HG02973 (cell line): ENCODE measurements at regions not wholly inside any gene's neighbourhood (a gene's known extent, or its start where the extent isn't known, plus 50 kb on each side); places are given as distances from the start of the nearest gene placed in this dataset.

Experiments
- ATAC-seq: cut with Tn5 transposase; IDR thresholded peaks from one replicate; pipeline ENCODE4 v1.9.1; 2021; ENCODE audit warnings: moderate library complexity; ENCODE audit not compliant: unreplicated experiment

DNA sequence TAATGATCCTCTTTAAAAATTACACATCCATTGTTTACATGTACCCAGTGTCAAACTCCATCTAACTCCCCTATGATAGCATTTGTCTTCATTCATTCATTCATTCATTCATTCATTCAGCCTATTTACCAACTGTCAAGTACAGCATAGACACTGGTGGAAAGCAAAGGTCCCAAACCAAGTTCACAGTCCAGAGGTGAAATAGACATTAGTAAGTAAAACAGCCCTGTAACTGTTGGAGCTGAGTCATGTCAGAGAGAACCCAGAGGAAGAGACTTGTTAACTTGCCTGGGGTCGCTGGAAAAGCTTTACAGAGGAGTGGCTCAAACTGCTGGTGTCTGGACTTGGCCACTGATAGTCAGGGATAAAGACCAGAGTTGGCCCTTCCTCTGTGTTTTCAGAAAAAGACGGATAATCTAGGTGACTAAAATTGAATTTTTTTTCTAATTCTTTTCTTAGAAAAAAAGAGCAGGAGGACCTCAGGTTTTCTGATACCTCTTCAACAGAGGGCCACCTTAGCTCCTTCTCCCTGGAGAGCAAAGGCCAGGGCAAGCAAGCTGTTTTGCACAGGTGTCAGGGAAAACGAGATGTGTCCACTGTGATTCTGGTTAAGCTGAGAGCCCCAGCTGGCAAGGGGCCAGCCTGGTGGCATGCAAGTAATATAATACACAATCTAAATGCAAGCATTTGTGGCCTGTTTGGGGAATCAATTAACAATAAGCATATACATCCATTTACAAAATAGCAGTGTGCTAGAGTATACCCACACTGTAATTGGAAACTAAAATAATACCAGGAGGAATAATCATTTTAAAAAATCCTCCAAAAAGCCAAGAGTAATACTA, 96.7 kb upstream of the SLC14A2 start:
- no peak for ATAC-seq

DNA sequence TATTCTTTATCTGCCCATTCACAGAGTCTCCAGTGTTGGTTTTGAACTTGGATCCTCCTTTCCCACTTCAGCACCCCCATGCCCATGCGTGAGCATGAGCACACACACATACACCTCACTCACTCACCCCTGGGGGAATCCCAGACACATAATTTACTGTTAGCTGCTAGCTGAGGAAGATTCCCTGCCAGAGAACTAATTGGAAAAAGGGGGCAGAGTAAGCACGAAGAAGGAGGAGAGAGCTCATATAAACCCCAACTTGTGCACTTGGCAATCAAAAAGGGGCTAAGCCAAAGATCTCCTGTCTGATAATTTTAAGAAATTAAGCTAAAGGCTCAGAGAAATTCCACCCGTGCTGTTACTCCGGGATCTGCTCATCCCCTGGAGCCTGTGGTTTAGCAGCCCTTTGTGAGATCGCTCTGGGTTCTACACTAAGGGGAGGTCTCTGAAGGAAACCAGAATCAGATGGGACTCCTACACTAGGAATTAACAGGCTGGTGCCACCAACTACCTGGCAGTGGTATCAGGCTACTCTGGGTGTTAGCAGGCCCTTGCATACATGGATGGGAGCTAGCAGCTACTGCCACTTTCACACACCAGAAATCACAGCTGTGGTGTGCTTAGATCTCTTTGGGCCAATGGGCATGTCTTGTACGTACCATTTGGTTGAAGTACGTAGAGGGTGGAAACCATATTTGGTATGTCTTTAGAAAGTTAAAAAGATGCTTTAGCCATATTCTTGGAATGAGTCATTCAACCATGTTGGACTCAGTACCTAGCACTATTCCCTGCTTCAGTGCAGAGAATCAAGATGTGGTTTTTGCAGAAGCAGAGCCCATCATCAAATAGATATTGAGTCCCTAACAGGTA, 95.6 kb upstream of the SLC14A2 start:
- no peak for ATAC-seq

DNA sequence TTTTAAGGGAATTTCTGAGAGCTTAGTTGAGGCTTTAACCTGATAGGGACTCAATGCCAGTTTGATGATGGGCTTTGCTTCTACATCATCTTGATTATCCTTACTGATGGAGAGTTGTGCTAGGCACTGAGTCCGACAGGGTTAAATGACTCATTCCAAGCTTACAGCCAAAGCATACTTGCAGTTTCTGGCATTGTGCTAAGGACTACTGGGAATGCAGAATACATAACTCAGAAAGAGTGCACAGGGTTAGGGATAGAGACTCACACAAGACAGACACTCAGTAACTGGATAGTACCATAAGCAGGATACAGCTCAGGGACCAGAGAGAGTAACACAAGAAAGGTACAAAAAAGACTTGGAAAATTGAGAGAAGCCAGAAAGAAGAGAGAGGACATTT, 94.1 kb upstream of the SLC14A2 start:
- no peak for ATAC-seq

DNA sequence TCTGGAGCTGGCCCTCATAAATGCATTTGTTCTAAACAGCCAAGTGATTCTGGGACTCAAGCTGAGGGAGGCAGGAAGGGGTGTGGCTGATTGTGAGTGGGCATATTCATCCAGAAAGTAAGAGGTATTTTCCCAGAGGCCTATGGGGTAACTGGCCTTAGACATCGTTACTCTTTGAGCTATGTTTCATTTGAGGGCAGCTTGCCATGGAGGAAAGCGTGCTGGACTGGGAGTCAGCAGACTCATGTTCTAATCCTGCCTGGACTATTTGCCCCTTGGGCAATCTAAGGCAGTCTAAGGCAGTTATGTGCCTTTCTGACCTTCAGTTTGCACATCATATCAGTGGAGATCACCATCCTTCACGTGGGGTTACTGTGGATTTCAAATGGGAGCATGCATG, 93.5 kb upstream of the SLC14A2 start:
- ATAC-seq: no peak

DNA sequence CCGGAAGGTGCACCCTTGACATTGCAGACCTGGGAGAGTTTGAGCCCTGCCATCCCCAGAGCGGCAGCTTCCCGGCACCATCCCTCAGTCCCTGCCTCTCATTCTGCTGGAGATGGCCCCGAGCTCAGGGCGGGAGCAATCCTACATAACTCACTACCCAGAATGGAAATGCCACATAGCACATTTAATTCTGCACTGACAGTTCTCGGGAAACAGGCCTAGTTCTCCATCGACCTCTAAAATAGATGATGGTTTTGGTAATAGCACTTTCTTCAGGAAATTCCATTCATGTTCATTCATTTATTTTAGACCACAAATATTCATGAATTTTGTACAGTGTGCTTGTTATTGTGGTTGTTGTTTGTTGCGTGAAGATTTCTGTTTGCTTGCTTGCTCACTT, 92.9 kb upstream of the SLC14A2 start:
- no peak for ATAC-seq

DNA sequence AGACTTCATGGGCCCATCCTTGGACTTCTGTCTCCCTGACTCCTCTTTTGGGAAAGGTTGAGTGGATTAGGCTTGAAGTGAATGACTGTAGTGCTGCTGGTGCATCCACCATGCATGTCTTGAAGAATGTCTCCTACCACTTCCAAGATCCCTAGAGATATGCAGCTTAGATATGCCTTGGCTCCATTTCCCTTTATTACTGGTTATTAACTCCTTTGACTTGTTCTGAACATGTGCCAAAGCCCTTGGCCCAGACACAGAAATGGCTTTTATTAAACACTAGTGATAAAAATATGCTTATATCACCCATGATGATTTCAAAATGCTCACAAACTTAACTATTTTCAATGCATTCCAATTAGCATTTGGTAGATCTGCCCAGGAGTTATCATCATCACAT, 90.0 kb upstream of the SLC14A2 start:
- ATAC-seq: no peak

DNA sequence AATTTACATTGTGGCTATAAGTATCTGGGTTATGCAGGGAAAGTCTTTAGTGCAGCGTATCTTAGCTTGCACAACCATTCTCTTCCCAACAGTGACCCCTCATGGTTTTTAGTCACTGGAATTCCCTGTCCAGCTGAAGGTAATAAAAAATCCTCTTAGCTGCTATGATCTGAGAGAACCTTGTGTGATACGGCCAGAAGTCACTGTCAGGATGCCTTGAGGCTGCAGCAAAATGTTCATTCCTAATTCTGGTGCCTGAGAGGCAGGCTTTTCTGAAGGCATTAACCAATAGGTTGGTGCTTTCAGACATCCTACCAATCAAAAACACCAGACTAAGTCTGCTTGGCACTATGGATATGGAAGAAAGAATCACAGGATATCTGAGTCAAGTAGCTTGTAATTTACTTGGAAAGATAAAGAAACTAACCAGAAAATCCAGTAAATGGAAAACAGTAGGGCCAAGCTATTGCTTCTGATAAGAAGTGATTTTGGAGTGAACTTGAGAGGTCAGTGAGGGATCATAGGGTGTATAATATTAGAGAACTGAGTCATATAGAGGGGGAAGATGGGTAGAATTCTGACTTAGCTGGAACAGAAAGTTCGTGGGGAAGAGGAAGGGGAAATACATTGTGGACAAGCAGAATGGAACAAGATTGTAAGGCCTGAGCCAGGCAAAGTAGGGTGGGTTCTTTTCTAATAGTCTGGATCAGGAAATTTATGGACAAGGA, 89.0 kb upstream of the SLC14A2 start:
- no peak for ATAC-seq

DNA sequence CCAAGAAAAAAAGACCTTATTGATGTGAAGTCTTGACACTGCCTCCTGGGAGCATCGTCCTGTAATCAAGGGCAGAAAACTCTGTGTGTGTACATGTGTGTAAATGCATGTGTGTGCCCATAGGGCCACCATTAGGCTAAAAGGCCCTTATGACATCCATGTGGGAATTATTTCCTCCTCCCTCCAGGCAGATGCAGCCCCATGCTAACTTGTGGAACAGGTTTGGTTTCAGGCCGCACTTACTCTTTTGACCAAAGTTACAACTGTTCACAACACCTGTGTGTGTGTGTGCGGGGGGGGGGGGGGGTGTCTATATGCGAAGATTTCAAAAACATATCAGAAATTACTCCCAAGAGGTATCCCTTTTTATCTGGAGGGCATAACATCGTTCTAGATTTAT, 87.4 kb upstream of the SLC14A2 start:
- no peak for ATAC-seq

DNA sequence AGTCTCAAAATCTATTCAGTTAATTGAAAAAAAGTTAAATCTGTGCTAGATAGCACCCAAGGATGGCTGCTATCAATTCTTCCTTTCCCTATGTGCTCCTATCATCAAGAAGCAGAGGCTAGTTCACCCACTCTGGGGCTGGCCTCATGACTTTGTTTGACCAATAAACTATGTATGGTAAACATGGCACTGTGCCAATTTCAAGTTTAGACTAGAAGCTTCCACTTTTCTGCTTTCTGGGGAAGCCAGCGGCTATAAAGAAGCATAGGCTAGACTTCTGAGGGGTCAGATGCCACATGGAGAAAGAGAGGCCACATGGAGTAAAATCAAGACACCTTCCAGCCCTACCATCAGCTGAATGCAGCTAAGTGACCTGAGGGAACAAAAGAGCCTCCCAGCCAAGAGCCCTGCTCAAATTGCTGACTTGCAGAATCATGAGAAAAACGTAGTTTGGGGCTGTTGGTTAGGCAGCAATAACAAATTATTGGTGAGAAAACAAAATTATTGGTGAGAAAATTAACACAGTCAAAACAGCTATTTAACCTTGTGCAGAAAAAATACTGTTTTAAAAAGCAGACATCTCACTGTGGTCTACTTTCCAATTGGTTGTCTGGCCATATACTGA, 86.5 kb upstream of the SLC14A2 start:
- no peak for ATAC-seq

DNA sequence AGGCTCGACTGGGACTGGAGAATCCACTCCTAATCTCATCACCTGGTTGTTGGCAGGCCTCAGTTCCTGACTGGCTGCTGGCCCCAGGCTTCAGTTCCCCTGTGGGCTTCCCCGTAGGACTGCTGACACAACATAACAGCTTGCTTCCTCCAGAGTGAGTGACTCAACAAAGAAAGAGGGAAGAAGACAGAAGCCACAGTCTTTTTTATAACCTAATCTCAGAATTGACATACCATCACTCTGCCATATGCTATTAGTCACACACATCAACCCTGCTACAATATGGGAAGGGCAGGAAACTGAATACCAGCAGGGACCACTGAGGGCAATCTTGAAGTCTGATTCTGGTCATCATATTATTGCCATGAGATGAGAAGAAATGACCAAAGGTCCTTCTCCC, 76.8 kb upstream of the SLC14A2 start:
- no peak for ATAC-seq

DNA sequence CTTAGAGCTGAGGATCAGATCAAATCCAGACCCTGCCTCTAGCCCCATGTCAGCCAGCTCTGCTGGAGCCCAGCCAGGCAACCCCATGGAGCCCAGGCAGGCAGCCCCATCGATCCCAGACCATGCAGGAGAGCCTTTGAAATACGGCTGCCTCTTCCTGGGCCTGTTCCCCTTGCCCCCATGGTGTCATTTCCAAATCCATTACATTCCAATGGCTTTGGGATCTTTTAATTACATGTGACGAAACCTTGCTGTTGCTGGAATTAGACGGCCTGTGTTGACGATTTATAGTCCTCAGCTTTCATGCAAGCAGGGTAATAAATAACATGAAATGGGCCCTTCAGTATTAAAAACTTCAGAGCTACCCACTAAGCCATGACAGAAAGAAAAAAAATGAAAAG, 75.8 kb upstream of the SLC14A2 start:
- ATAC-seq: no peak

DNA sequence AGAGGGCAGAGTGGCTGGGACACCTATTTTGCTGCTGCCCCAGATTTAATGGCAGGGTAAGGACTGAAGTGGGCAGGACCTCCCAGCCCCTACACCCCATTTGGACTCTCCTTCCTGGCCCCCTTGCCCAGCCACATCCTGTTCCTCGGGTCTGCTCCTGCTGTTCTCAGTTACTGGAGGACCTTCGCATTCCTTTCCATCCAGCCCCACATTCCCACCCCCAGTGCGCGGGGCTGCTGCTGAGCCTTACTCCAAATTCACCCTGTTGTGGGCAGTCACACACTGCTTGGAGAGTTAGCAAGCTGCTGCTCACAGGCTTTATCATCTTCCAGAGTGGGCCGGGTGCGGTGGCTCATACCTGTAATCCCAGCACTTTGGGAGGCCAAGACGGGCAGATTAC, 75.2 kb upstream of the SLC14A2 start:
- no peak for ATAC-seq

DNA sequence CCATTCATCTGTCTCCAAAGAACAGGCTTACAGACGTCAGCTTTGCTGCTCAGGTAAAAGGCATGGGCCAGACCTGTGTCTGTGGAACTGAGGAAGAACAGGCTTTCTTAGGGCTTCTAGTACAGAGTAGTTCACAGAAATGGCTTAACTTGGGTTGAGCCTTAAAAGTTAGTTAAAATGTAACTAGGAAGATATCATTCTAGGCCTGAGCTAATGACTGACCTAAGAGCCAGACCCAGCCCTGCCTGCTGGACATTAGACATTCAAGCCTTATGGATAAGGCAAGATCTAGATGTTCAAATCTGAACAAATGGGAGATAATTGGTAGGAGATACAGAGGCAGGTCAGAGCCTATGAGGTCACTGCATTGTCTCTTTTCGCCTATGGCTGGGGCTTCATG, 73.9 kb upstream of the SLC14A2 start:
- no peak for ATAC-seq

DNA sequence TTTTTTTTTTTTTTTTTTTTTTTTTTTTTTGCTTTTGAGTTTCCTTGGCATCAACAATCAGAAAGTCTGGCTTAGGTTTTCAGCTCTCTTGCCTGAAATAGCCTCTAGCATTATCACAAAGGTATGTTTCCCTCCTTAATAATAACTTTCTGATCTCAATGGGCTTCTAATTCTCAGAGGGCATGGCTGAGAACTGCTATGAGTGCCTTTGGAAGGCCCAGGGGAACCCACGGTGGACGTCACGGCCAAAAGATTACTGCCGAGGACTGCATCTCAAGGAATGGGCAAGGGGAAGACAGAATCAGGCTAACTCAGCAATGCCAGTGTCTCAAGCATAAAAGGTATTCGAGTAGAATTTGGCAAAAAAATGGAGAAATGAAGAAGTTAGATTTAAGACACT, 73.2 kb upstream of the SLC14A2 start:
- ATAC-seq: no peak

DNA sequence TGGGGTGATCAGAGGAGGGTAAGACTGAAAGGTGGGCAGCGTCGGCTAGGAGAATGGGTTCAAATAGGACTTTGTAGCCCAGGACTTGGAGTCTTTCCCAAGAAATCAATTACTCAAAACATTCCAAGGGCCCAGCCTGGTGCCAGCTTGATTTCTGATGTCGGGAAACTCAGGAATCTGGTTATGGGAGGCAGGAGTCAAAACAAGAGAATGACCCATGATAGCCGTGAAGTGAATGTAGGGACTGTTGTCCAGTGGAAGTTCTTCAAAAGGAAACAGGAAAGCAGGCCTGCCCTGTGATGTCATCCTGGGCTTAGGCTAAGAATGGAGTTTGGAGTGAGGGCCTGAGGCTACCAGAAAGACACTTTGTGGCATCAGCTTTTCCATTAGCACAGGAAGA, 67.4 kb upstream of the SLC14A2 start:
- ATAC-seq: no peak

DNA sequence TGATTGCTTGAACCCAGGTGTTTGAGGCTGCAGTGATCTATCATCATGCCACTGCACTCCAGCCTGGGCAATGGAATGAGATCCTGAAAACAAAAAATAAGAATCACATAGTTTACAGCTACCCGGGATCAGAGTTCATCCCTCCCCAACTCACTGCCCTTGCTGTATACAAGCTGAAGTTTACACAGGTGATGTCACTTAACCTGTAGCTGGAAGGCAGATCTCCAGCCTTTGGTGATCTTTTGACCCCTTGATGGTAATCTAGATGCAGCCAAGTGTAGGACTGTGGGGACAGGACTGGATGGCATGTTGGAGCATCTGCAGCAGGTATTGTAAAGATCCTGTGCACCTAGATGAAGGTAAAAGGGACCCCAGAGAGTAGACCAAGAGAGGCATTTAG, 66.7 kb upstream of the SLC14A2 start:
- no peak for ATAC-seq

DNA sequence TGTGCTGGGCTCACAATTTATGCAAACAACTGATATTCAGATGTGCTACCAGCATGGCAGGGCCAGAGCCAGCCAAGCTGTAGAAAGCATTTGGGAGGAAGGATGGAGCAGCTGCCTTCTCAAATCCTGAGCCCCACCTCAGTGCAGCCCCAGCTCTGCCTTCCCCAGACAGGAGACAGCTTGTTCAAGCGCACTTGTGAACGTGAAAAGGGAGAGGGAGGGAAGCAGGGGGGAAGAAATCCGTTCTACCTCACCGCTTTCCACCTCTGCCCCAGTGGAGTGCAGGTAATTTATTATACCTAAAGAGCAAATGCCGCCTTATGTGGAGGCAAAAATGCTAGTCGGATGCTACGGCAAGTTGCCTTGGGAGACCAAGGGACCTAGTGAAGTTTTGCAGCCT, 66.0 kb upstream of the SLC14A2 start:
- ATAC-seq: no peak

DNA sequence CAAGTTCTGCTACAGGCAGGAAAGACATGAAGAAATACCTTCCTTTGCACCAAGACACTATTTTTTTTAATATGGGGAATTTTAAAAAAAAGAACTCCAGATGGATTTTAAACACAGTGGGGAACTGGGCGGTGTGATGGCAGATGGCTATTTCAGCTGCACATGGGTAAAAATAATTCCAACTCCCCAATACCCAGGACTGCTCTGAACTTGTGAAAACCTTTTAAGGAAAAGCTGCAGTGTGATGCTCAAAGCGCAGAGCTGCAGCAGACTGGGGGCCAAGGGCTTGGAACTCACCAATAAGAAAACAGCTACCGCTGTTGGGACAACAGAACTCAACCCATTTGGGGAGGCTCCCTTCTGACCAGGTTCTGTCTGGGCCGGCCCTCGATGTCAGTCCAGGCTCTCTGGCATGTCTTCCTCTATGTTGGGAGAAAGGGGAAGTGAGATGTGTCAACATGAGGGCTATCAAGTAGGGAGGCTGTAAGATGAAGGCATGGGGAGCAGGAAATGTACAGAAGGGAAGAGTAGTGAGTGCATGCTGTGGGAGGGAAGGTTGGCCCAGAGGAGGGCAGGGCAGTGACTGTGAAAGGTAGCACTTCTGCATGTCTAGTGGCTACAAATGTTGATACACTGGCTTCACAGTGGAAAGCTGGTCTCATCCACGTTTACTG, 64.0 kb upstream of the SLC14A2 start:
- ATAC-seq: no peak

DNA sequence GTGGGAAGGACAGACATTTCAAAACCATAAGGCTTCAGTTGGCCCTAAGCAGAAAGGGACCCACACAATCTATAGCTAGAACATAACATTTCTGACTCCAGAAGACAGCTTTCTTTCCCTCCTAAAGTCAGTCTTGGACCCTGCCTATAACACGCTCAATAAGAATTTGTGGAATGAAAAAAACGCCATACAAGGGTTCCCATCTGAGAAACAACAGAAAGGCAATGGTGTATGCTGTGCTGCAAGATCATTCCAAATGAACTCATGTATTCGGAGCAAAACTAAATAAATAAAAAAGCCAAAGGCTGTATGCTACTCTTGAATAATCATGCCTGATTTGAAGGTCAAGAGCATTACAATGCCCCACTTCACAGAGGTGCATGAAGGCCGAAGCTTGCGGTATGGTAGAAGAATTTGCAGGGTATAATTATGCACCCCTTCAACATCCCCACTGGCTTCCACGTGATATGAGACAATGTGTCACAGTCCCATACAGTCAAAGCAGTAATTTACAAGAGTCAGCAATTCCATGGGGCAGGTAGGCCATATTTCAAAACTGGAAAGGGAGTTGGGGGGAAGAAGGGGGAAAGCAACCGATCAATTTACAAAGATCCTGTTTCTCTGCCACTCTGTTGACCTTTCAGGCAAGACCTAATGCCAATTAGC, 61.4 kb upstream of the SLC14A2 start:
- ATAC-seq: no peak

DNA sequence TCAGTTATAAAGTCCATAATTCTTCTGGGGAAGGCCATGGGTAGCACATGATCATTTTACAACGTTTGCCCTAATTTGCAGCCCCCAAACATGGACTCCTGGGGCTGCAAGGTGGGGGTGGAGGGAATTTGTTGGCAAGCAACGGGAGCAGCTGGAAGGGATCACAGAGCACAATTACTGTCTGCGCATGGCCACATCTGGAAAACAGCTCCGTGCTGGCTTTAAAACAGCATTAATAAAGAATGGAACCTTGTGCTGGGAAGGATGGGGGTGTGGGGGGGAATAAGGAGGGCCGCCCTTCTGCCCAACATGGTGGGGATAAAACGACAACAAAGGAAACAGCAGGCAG, 60.9 kb upstream of the SLC14A2 start:
- no peak for ATAC-seq
